HFF-Myc (cell line): ENCODE measurements at regions not wholly inside any gene's neighbourhood (a gene's known extent, or its start where the extent isn't known, plus 50 kb on each side); places are given as distances from the start of the nearest gene placed in this dataset.

Experiments
- DNase-seq: peaks from one replicate; pipeline ENCODE4 v3.0.0-alpha.2; 2011; ENCODE audit warnings: low read depth; ENCODE audit errors: extremely low read depth
- H3K4me3 ChIP-seq: replicated peaks from 2 replicates; pipeline ENCODE4 v1.5.1; 2011; ENCODE audit warnings: low read depth, mild to moderate bottlenecking, control low read depth, low read length
- TF ChIP-seq, protein P1 (sequence below): IDR thresholded peaks from 2 replicates; pipeline ENCODE4 v1.5.1; 2012; ENCODE audit warnings: mild to moderate bottlenecking, low read depth, low read length, control low read depth; ENCODE audit errors: missing control alignments

GRCh38 chrX:20498851-20499635, 232.3 kb upstream of the RPS6KA3 start:
- TF ChIP-seq, protein P1, sequence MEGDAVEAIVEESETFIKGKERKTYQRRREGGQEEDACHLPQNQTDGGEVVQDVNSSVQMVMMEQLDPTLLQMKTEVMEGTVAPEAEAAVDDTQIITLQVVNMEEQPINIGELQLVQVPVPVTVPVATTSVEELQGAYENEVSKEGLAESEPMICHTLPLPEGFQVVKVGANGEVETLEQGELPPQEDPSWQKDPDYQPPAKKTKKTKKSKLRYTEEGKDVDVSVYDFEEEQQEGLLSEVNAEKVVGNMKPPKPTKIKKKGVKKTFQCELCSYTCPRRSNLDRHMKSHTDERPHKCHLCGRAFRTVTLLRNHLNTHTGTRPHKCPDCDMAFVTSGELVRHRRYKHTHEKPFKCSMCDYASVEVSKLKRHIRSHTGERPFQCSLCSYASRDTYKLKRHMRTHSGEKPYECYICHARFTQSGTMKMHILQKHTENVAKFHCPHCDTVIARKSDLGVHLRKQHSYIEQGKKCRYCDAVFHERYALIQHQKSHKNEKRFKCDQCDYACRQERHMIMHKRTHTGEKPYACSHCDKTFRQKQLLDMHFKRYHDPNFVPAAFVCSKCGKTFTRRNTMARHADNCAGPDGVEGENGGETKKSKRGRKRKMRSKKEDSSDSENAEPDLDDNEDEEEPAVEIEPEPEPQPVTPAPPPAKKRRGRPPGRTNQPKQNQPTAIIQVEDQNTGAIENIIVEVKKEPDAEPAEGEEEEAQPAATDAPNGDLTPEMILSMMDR, result no peak
- H3K4me3 ChIP-seq, result no peak overlapping the region
- no peak for DNase-seq

DNA sequence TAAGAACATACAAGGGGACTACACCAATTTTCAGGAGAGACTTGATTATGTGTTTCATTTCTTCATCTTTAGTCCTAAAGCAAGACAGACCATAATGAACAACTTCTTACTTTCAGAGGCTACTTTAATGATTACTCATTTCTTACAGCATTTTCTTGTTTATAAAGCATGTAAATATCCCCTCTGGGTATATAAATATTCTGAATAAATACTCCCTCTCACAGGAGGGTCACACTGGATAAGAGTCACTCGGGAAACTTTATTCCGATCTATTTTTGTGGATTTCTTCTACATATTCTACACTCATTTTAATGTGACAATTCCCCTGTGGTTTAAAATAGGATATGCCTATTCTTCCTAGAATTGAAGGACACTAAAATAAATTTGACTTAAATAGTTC, 228.9 kb upstream of the RPS6KA3 start:
- no peak for DNase-seq
- no peak overlapping the region for H3K4me3 ChIP-seq
- TF ChIP-seq, protein P1, result no peak

- H3K4me3 ChIP-seq, result no peak overlapping the region
- TF ChIP-seq, protein P1, result no peak
- no peak for DNase-seq
Observed at GRCh38 chrX:20488473-20488872, 221.8 kb upstream of the RPS6KA3 start.

- TF ChIP-seq, protein P1, result no peak
- H3K4me3 ChIP-seq, result no peak overlapping the region
- no peak for DNase-seq
Observed at GRCh38 chrX:20487227-20487626, 220.5 kb upstream of the RPS6KA3 start.

DNA sequence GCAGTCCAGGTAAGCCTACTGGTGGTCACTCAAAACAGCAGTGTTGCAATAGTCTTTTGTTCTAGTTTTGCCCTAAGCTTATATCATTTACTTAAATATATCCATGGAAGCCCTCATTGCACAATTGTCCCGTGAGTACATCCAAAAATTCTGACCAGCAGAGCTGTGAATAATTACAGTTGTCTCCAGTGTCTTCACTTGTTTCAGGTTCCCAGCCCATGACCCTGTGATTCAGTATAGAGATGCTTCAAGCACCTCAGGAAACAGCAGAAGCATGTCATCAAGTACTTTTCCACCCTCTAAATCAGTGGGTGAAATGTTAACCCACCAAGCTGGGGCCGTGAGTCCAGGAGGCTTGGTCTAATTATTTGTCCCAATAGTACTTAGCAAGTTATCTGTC, 214.9 kb upstream of the RPS6KA3 start:
- no peak overlapping the region for H3K4me3 ChIP-seq
- no peak for DNase-seq
- TF ChIP-seq, protein P1, result no peak

GRCh38 chrX:20479896-20480295, 213.2 kb upstream of the RPS6KA3 start:
- TF ChIP-seq, protein P1, result no peak
- no peak overlapping the region for H3K4me3 ChIP-seq
- DNase-seq, result no peak

GRCh38 chrX:20479048-20479447, 212.3 kb upstream of the RPS6KA3 start:
- no peak for DNase-seq
- TF ChIP-seq, protein P1, result no peak
- no peak overlapping the region for H3K4me3 ChIP-seq
